ENCODE measurements at regions not wholly inside any gene's neighbourhood (a gene's known extent, or its start where the extent isn't known, plus 50 kb on each side); places are given as distances from the start of the nearest gene placed in this dataset.

DNA sequence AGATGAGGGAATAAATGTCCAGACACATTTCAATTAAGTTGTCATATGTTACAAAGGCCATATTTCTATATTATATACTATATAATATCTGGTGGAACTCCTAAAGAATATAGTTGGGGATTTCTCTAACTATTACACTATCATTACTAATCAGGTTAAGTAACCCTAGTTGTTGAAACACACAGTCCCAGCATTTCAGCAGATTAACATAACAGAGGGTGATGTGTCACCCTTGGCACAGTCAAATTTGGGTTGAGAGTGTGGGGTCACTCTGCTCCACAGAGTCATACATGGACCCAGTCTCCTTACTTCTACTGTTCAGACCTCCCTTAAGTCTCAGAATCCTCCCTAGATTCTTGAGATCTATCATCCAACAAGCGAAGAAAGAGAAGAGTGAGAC, 496.4 kb upstream of the MDFIC2 start:
- TF ChIP-seq, protein P1, sequence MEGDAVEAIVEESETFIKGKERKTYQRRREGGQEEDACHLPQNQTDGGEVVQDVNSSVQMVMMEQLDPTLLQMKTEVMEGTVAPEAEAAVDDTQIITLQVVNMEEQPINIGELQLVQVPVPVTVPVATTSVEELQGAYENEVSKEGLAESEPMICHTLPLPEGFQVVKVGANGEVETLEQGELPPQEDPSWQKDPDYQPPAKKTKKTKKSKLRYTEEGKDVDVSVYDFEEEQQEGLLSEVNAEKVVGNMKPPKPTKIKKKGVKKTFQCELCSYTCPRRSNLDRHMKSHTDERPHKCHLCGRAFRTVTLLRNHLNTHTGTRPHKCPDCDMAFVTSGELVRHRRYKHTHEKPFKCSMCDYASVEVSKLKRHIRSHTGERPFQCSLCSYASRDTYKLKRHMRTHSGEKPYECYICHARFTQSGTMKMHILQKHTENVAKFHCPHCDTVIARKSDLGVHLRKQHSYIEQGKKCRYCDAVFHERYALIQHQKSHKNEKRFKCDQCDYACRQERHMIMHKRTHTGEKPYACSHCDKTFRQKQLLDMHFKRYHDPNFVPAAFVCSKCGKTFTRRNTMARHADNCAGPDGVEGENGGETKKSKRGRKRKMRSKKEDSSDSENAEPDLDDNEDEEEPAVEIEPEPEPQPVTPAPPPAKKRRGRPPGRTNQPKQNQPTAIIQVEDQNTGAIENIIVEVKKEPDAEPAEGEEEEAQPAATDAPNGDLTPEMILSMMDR (IDR thresholded peaks at IDR 0.05; ENCODE audit: borderline replicate concordance, extremely low read depth, low read length, poor library complexity, severe bottlenecking), result no peak
- TF ChIP-seq EZH2 (IDR thresholded peaks at IDR 0.05; ENCODE audit: borderline replicate concordance, low read depth, low read length, severe bottlenecking), result no peak
